Fibroblast of mammary gland (primary cell): ENCODE measurements at regions not wholly inside any gene's neighbourhood (a gene's known extent, or its start where the extent isn't known, plus 50 kb on each side); places are given as distances from the start of the nearest gene placed in this dataset.

ENCODE experiments used
- DNase-seq: peaks from one replicate; pipeline ENCODE4 v3.0.0-alpha.2; 2010; ENCODE audit warnings: low read depth
- H3K4me3 ChIP-seq: 2 replicates; pipeline ENCODE4 v1.5.1; 2011; ENCODE audit warnings: low read depth, mild to moderate bottlenecking, low read length, moderate library complexity; ENCODE audit not compliant: control insufficient read depth
- CTCF ChIP-seq: conservative IDR thresholded peaks from 2 replicates; pipeline ENCODE4 v1.5.1; 2011; ENCODE audit warnings: low read depth, low read length, inconsistent platforms; ENCODE audit not compliant: control insufficient read depth, insufficient read depth

- H3K4me3 ChIP-seq = no peak overlapping the region
- no peak for DNase-seq
- no peak for TF ChIP-seq CTCF
These were observed 103.1 kb downstream of the BMP2 start for GRCh38 chr20:6870559-6870958.

- TF ChIP-seq CTCF = no peak
- no peak for DNase-seq
- H3K4me3 ChIP-seq = no peak overlapping the region
These were observed 110.1 kb downstream of the BMP2 start for GRCh38 chr20:6877633-6878032.

- peak; percentile 0 for DNase-seq
- no peak overlapping the region for H3K4me3 ChIP-seq
- no peak for TF ChIP-seq CTCF
These were observed 115.2 kb downstream of the BMP2 start for GRCh38 chr20:6882561-6883291.

- no peak for TF ChIP-seq CTCF
- H3K4me3 ChIP-seq = no peak overlapping the region
- no peak for DNase-seq
These were observed 116.6 kb downstream of the BMP2 start for GRCh38 chr20:6884114-6884513.

GRCh38 chr20:6886065-6886729 is 118.7 kb downstream of the BMP2 start:
- DNase-seq = no peak
- TF ChIP-seq CTCF = no peak
- no peak overlapping the region for H3K4me3 ChIP-seq

GRCh38 chr20:6887966-6888365 is 120.5 kb downstream of the BMP2 start:
- TF ChIP-seq CTCF = no peak
- DNase-seq = no peak
- H3K4me3 ChIP-seq = no peak overlapping the region
